Heart left ventricle (tissue), 13 donors: ENCODE measurements at regions not wholly inside any gene's neighbourhood (a gene's known extent, or its start where the extent isn't known, plus 50 kb on each side); places are given as distances from the start of the nearest gene placed in this dataset.

Experiments
- CTCF ChIP-seq, 12 donors: fragments of 200-600 bp; sonication (generic) in 4 of 12; IDR thresholded peaks; one replicate each; pipeline versions ENCODE4 v1.5.0 to v1.8.0; 2018 to 2022; ENCODE audit warnings: antibody characterized with exemption in 12 of 12, mild to moderate bottlenecking in 5 of 12
- POLR2A ChIP-seq, 2 donors: fragments of 450-650 bp; IDR thresholded peaks; one replicate each; pipeline ENCODE4 v1.6.1; 2017; ENCODE audit warnings: antibody characterized with exemption in 2 of 2, mild to moderate bottlenecking in 2 of 2, moderate library complexity in 2 of 2
- donor health status: ischemic (EF 13 %, LVEDD 7.1; RV severe dilation, severe dysfunction).
- donor health status: DM: no; HTN: yes; CAD: no.
- donor health status: DM: no; HTN: no; CAD: no.
- donor health status: ischemic (EF 25% LVEDD 6.9; RV normal size, moderate dysfunction).
- donor health status: ischemic (EF 25% LVEDD 5.7; RV mildly dilated, moderate dysfunction).
- donor health status: ischemic (EF 35%, LVEDD 5.7; RV mildly dilated, moderate dysfunction).
- donor health status: nonischemic (EF 11% LVEDD 7.7; RV severe dilation, severe dysfunction).
- donor health status: DM: yes; HTN: yes; CAD: no.
- donor health status: PGD.
- donor health status: ischemic (EF 29% LVEDD 5.4; RV normal size, mild dysfunction).
- donor health status: nonischemic (EF 23%, LVEDD 6.1; RV moderate dilation, normal function).

GRCh38 chr3:166764698-166765318, 615.3 kb downstream of the ZBBX start:
- TF ChIP-seq CTCF (IDR thresholded peaks at IDR 0.05) (no peak), POLR2A (IDR thresholded peaks at IDR 0.05) (no peak)
